ENCODE measurements at regions not wholly inside any gene's neighbourhood (a gene's known extent, or its start where the extent isn't known, plus 50 kb on each side); places are given as distances from the start of the nearest gene placed in this dataset.

DNA sequence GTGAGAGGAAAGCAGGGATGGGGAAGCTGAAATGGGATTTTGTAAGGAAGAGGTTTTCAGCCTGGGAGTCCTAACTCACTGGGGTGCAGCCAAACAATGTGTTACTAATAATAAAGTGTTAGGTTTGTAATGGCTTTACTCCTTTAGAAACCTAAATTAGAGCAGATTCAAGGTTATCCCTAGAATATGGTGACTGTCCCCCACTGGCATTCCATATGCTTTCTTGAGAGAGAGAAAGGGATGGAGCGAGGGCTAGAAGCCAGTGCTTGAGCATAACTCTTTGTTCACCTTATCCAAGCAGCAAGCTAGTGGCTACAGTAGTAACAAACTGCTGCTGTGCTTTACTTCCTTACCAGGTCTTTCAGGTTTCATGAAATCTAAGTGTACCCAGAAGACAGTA is 249.1 kb upstream of the PGRMC2 start:
- CTCF ChIA-PET (ENCODE audit: low intra/inter-chr PET ratio) = no interaction called here
- Histone ChIP-seq H3K79me2 (ENCODE audit: control insufficient read depth, insufficient read depth, low read length) (no peaks in the 10 kb centered on the region), H3K4me1 (replicated peaks in 1 of 2; ENCODE audit: control insufficient read depth in 2 of 2, insufficient read depth in 2 of 2, low read length in 2 of 2) (peaks cover 0 to under 1% of the 10 kb centered on the region in 2 experiments; a peak in 2 of 5 replicates), H3K9me3 (replicated peaks; ENCODE audit: control insufficient read depth, insufficient read depth, low read depth, low read length) (no peaks in the 10 kb centered on the region), H3K27ac (ENCODE audit: extremely low read depth, low read depth, low read length) (no peak overlapping the region), H2AFZ (ENCODE audit: low read depth, low read length) (no peak overlapping the region), H3K9ac (ENCODE audit: insufficient read depth in 1 of 2, low read depth in 2 of 2, low read length in 2 of 2) (no peak overlapping the region), H3K36me3 (ENCODE audit: control insufficient read depth, insufficient read depth, low read length) (no peaks in the 10 kb centered on the region), H3K4me2 (ENCODE audit: insufficient read depth, low read length) (no peak overlapping the region), H3K27me3 (ENCODE audit: control insufficient read depth in 2 of 2, insufficient read depth in 2 of 2, low read length in 2 of 2) (no peaks in the 10 kb centered on the region), H3K9me1 (ENCODE audit: control insufficient read depth, insufficient read depth, low read length) (no peaks in the 10 kb centered on the region), H4K20me1 (replicated peaks; ENCODE audit: control insufficient read depth, insufficient read depth, low read length) (no peaks in the 10 kb centered on the region), H3K4me3 (no peak overlapping the region)
- in situ Hi-C loops (cut with MboI) (no loop called here), intact Hi-C loops (cut with micrococcal nuclease) (no loop called here)
- WGBS (ENCODE audit: insufficient coverage, low coverage, missing lambda C conversion rate) = 79% methylated on average over 1 of the region's 1 CpG
- DNase-seq (ENCODE audit: extremely low read depth in 1 of 4, low spot score in 3 of 4) = no peak
- no peak for ATAC-seq
- BruUV-seq (replicated peaks) = no TSS peak
- POLR2A ChIA-PET = no interaction called here
- no peak for FAIRE-seq
- TF ChIP-seq SMAD1 (IDR thresholded peaks at IDR 0.05; ENCODE audit: low read depth, low read length, partially characterized antibody) (no peak), KAT8 (IDR thresholded peaks at IDR 0.05; ENCODE audit: low read depth) (no peak), SREBF2 (CRISPR knock-in tag; IDR thresholded peaks at IDR 0.05) (no peak), CHD1 (IDR thresholded peaks at IDR 0.05; ENCODE audit: low read length) (no peak), SMARCC2 (IDR thresholded peaks at IDR 0.05; ENCODE audit: low read depth) (no peak)
- TF ChIP-seq, protein P1, sequence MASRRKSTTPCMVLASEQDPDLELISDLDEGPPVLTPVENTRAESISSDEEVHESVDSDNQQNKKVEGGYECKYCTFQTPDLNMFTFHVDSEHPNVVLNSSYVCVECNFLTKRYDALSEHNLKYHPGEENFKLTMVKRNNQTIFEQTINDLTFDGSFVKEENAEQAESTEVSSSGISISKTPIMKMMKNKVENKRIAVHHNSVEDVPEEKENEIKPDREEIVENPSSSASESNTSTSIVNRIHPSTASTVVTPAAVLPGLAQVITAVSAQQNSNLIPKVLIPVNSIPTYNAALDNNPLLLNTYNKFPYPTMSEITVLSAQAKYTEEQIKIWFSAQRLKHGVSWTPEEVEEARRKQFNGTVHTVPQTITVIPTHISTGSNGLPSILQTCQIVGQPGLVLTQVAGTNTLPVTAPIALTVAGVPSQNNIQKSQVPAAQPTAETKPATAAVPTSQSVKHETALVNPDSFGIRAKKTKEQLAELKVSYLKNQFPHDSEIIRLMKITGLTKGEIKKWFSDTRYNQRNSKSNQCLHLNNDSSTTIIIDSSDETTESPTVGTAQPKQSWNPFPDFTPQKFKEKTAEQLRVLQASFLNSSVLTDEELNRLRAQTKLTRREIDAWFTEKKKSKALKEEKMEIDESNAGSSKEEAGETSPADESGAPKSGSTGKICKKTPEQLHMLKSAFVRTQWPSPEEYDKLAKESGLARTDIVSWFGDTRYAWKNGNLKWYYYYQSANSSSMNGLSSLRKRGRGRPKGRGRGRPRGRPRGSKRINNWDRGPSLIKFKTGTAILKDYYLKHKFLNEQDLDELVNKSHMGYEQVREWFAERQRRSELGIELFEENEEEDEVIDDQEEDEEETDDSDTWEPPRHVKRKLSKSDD (conservative IDR thresholded peaks at IDR 0.05; ENCODE audit: low read length) = no peak
- TF ChIP-seq, protein P2, sequence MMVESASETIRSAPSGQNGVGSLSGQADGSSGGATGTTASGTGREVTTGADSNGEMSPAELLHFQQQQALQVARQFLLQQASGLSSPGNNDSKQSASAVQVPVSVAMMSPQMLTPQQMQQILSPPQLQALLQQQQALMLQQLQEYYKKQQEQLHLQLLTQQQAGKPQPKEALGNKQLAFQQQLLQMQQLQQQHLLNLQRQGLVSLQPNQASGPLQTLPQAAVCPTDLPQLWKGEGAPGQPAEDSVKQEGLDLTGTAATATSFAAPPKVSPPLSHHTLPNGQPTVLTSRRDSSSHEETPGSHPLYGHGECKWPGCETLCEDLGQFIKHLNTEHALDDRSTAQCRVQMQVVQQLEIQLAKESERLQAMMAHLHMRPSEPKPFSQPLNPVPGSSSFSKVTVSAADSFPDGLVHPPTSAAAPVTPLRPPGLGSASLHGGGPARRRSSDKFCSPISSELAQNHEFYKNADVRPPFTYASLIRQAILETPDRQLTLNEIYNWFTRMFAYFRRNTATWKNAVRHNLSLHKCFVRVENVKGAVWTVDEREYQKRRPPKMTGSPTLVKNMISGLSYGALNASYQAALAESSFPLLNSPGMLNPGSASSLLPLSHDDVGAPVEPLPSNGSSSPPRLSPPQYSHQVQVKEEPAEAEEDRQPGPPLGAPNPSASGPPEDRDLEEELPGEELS (CRISPR knock-in tag; IDR thresholded peaks at IDR 0.05; ENCODE audit: borderline replicate concordance) = no peak
